HCT116 (cell line): ENCODE measurements at regions not wholly inside any gene's neighbourhood (a gene's known extent, or its start where the extent isn't known, plus 50 kb on each side); places are given as distances from the start of the nearest gene placed in this dataset.

Source experiments
- ATAC-seq: fragments of 200-7000 bp; cut with Tn5 transposase; 2 replicates; pipeline ENCODE4 v1.9.1; 2020; ENCODE audit warnings: mild to moderate bottlenecking, moderate library complexity
- BruUV-seq: library from RNA; stranded (reverse); fragments of 400-500 nt; replicated peaks from 2 replicates; lab custom pipeline; 2021; lab: Mats Ljungman, UMichigan
- CTCF ChIA-PET: fragments of 300-600 bp; sonication (Branson Sonifier 250); formaldehyde crosslinking; loops from one replicate; lab custom pipeline; 2021; ENCODE audit warnings: antibody characterized with exemption; lab: Charles Lee
- POLR2A ChIA-PET: fragments of 300-600, 350-600 bp; sonication (Branson Sonifier 250); formaldehyde crosslinking; loops from one replicate; lab custom pipeline; 2021; ENCODE audit warnings: antibody characterized with exemption; lab: Charles Lee
- RAD21 ChIA-PET, 2 experiments: fragments of 300-600 bp; sonication (Branson Sonifier 250); formaldehyde crosslinking; loops; one replicate each; lab custom pipeline; 2023; ENCODE audit warnings: low total read pairs in 2 of 2; ENCODE audit not compliant: uncharacterized antibody in 2 of 2, unreplicated experiment in 2 of 2, low non-redundant PET in 1 of 2; lab: Charles Lee
- DNase-seq: peaks from one replicate; pipeline ENCODE4 v3.0.0-alpha.2; 2010; ENCODE audit warnings: low read depth, low spot score
- H2AFZ ChIP-seq: fragments of 200-600 bp; shearing (Covaris generic), sonication (generic); 2 replicates; pipeline ENCODE4 v1.6.1; 2017; ENCODE audit warnings: low read depth, mixed run types, mixed read lengths, antibody characterized with exemption, low read length; ENCODE audit not compliant: poor library complexity, severe bottlenecking
- H3K27ac ChIP-seq: 2 replicates; pipeline ENCODE4 v1.5.1; 2012; ENCODE audit warnings: low read depth, low read length
- H3K27me3 ChIP-seq: fragments of 200-600 bp; sonication (generic); 2 replicates; pipeline ENCODE4 v1.6.1; 2016; ENCODE audit warnings: mixed run types, low read length, mixed read lengths; ENCODE audit not compliant: insufficient read depth
- H3K36me3 ChIP-seq, 2 experiments: fragments of 200-500 bp in 1 of 2; fragments of 200-600 bp in 1 of 2; sonication (Bioruptor generic) in 1 of 2; sonication (generic) in 1 of 2; 2 replicates each; pipeline versions ENCODE4 v1.5.1 to v1.6.1; 2014 to 2016; ENCODE audit warnings: low read length in 2 of 2, inconsistent platforms in 1 of 2, mixed read lengths in 1 of 2, mixed run types in 1 of 2; ENCODE audit not compliant: insufficient read depth in 2 of 2, control insufficient read depth in 1 of 2
- H3K4me1 ChIP-seq, 2 experiments: fragments of 200-600 bp in 1 of 2; sonication (generic) in 1 of 2; 2 replicates each; pipeline versions ENCODE4 v1.5.1 to v1.6.1; 2012 to 2017; ENCODE audit warnings: low read length in 2 of 2, inconsistent platforms in 1 of 2, mild to moderate bottlenecking in 1 of 2, mixed read lengths in 1 of 2, mixed run types in 1 of 2, moderate library complexity in 1 of 2; ENCODE audit not compliant: insufficient read depth in 2 of 2, control insufficient read depth in 1 of 2
- H3K4me2 ChIP-seq: fragments of 200-600 bp; sonication (generic); 2 replicates; pipeline ENCODE4 v1.6.1; 2017; ENCODE audit warnings: mixed run types, low read length, mixed read lengths
- H3K4me3 ChIP-seq, 2 experiments: fragments of 200-600 bp in 1 of 2; sonication (generic) in 1 of 2; replicated peaks in 1 of 2; 2 replicates each; pipeline ENCODE4 v1.5.1; 2011 to 2016; ENCODE audit warnings: low read length in 2 of 2, control low read depth in 1 of 2, low read depth in 1 of 2, mild to moderate bottlenecking in 1 of 2, mixed read lengths in 1 of 2, mixed run types in 1 of 2
- H3K79me2 ChIP-seq: fragments of 200-600 bp; sonication (generic); 2 replicates; pipeline ENCODE4 v1.6.1; 2017; ENCODE audit warnings: mild to moderate bottlenecking, mixed run types, low read length, moderate library complexity, mixed read lengths; ENCODE audit not compliant: insufficient read depth
- H3K9ac ChIP-seq: fragments of 200-600 bp; sonication (generic); 2 replicates; pipeline ENCODE4 v1.6.1; 2016; ENCODE audit warnings: low read length, mixed read lengths
- H3K9me2 ChIP-seq: fragments of 200-600 bp; sonication (generic), shearing (Covaris generic); 2 replicates; pipeline ENCODE4 v1.6.1; 2017; ENCODE audit warnings: mixed run types, mild to moderate bottlenecking, moderate library complexity; ENCODE audit not compliant: insufficient read depth
- H3K9me3 ChIP-seq, 2 experiments: fragments of 200-500 bp in 1 of 2; fragments of 200-600 bp in 1 of 2; sonication (Bioruptor generic) in 1 of 2; sonication (generic) in 1 of 2; 2 replicates each; pipeline ENCODE4 v1.6.1; 2014 to 2017; ENCODE audit warnings: low read length in 2 of 2, mixed read lengths in 2 of 2, inconsistent platforms in 1 of 2, low read depth in 1 of 2, mild to moderate bottlenecking in 1 of 2, mixed run types in 1 of 2, moderate library complexity in 1 of 2; ENCODE audit not compliant: control insufficient read depth in 1 of 2, insufficient read depth in 1 of 2
- H4K20me1 ChIP-seq: fragments of 200-600 bp; sonication (generic), shearing (Covaris generic); 2 replicates; pipeline ENCODE4 v1.6.1; 2017; ENCODE audit warnings: mixed run types, mild to moderate bottlenecking, moderate library complexity; ENCODE audit not compliant: insufficient read depth
- EGR1 ChIP-seq: IDR thresholded peaks from 2 replicates; pipeline ENCODE4 v1.6.1; 2012; ENCODE audit warnings: low read depth
- ELF1 ChIP-seq: IDR thresholded peaks from 2 replicates; pipeline ENCODE4 v1.6.1; 2012; ENCODE audit warnings: low read depth, borderline replicate concordance
- EZH2phosphoT487 ChIP-seq: fragments of 200-600 bp; IDR thresholded peaks from 2 replicates; pipeline ENCODE4 v1.6.1; 2018; ENCODE audit warnings: antibody characterized with exemption, borderline replicate concordance
- FOSL1 ChIP-seq: IDR thresholded peaks from 2 replicates; pipeline ENCODE4 v1.6.1; 2012; ENCODE audit warnings: low read depth
- JUND ChIP-seq: IDR thresholded peaks from 2 replicates; pipeline ENCODE4 v1.6.1; 2012
- SIN3A ChIP-seq: IDR thresholded peaks from 2 replicates; pipeline ENCODE4 v1.6.1; 2012; ENCODE audit warnings: low read depth
- SP1 ChIP-seq: IDR thresholded peaks from 2 replicates; pipeline ENCODE4 v1.6.1; 2012; ENCODE audit warnings: low read depth
- SRF ChIP-seq: IDR thresholded peaks from 2 replicates; pipeline ENCODE4 v1.6.1; 2012; ENCODE audit warnings: low read depth
- TCF7L2 ChIP-seq: IDR thresholded peaks from 2 replicates; pipeline ENCODE4 v1.7.0; 2011; ENCODE audit warnings: borderline replicate concordance, inconsistent platforms; ENCODE audit not compliant: insufficient read depth, insufficient read length; ENCODE audit errors: extremely low read depth
- YY1 ChIP-seq: IDR thresholded peaks from 2 replicates; pipeline ENCODE4 v1.6.1; 2011; ENCODE audit warnings: low read length, low read depth, moderate library complexity, mild to moderate bottlenecking; ENCODE audit not compliant: insufficient replicate concordance; ENCODE audit errors: extremely low read depth
- ZBTB33 ChIP-seq: IDR thresholded peaks from 2 replicates; pipeline ENCODE4 v1.6.1; 2011; ENCODE audit warnings: mild to moderate bottlenecking, low read length, moderate library complexity; ENCODE audit not compliant: insufficient replicate concordance; ENCODE audit errors: extremely low read depth
- ZFX ChIP-seq: fragments of 450-650 bp; IDR thresholded peaks from 2 replicates; pipeline ENCODE4 v1.6.1; 2017
- ZNF274 ChIP-seq: fragments of 200-500 bp; sonication (Bioruptor generic); IDR thresholded peaks from 2 replicates; pipeline ENCODE4 v1.6.1; 2014; ENCODE audit warnings: mild to moderate bottlenecking, low read depth, low read length, inconsistent platforms
- intact Hi-C: fragments of 100-400 bp; cut with micrococcal nuclease; formaldehyde crosslinking; loops from 2 replicates; pipeline ENCODE4 v1.10.0; 2022
- TF ChIP-seq, protein P1 (sequence below): IDR thresholded peaks from 2 replicates; pipeline ENCODE4 v1.6.1; 2012; ENCODE audit warnings: low read depth
- TF ChIP-seq, protein P2 (sequence below), 3 experiments: fragments of 200-600 bp in 1 of 3; sonication (generic) in 1 of 3; IDR thresholded peaks in 2 of 3; conservative IDR thresholded peaks in 1 of 3; 2 replicates each; pipeline ENCODE4 v1.5.1; 2012 to 2017; ENCODE audit warnings: low read depth in 2 of 3, low read length in 2 of 3, antibody characterized with exemption in 1 of 3, borderline replicate concordance in 1 of 3, control low read depth in 1 of 3, mild to moderate bottlenecking in 1 of 3, mixed read lengths in 1 of 3, mixed run types in 1 of 3, moderate library complexity in 1 of 3; ENCODE audit not compliant: insufficient read depth in 1 of 3

DNA sequence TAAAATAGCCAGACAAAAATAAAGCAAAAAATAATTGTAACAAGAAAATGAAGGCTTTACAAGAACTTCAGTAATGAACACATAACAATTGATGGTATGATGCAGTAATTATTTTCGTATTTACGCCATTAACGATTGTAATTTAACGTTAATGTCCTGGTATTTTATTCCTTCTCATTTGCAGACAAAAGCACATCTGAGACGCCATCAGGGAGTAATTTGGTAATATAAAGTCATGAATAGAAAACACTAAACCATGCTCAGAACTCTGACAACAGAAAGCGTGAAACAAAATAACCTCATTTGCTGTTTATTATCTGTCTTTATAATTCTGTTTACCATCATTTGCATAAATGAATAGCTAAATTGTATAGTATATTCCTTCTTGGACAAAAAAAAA is 336.6 kb upstream of the THRB start:
- Histone ChIP-seq H3K4me1 (no peaks in the 10 kb centered on the region), H3K27me3 (peaks cover 3% of the 10 kb centered on the region), H3K36me3 (no peaks in the 10 kb centered on the region), H3K4me2 (no peak overlapping the region), H2AFZ (no peak overlapping the region), H3K9ac (no peak overlapping the region), H3K79me2 (no peaks in the 10 kb centered on the region), H3K27ac (no peak overlapping the region), H3K9me2 (no peaks in the 10 kb centered on the region), H3K9me3 (no peaks in the 10 kb centered on the region), H3K4me3 (no peak overlapping the region), H4K20me1 (no peaks in the 10 kb centered on the region)
- BruUV-seq, result no TSS peak
- intact Hi-C loops, result no loop called here
- TF ChIP-seq ELF1, result no peak
- TF ChIP-seq ZBTB33, result no peak
- TF ChIP-seq EZH2phosphoT487, result no peak
- no peak for TF ChIP-seq TCF7L2
- no peak for TF ChIP-seq YY1
- no peak for TF ChIP-seq ZFX
- no peak for TF ChIP-seq SIN3A
- TF ChIP-seq FOSL1, result no peak
- TF ChIP-seq EGR1, result no peak
- TF ChIP-seq ZNF274, result no peak
- TF ChIP-seq JUND, result no peak
- TF ChIP-seq, protein P1, sequence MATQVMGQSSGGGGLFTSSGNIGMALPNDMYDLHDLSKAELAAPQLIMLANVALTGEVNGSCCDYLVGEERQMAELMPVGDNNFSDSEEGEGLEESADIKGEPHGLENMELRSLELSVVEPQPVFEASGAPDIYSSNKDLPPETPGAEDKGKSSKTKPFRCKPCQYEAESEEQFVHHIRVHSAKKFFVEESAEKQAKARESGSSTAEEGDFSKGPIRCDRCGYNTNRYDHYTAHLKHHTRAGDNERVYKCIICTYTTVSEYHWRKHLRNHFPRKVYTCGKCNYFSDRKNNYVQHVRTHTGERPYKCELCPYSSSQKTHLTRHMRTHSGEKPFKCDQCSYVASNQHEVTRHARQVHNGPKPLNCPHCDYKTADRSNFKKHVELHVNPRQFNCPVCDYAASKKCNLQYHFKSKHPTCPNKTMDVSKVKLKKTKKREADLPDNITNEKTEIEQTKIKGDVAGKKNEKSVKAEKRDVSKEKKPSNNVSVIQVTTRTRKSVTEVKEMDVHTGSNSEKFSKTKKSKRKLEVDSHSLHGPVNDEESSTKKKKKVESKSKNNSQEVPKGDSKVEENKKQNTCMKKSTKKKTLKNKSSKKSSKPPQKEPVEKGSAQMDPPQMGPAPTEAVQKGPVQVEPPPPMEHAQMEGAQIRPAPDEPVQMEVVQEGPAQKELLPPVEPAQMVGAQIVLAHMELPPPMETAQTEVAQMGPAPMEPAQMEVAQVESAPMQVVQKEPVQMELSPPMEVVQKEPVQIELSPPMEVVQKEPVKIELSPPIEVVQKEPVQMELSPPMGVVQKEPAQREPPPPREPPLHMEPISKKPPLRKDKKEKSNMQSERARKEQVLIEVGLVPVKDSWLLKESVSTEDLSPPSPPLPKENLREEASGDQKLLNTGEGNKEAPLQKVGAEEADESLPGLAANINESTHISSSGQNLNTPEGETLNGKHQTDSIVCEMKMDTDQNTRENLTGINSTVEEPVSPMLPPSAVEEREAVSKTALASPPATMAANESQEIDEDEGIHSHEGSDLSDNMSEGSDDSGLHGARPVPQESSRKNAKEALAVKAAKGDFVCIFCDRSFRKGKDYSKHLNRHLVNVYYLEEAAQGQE, result no peak
- no peak for TF ChIP-seq SP1
- TF ChIP-seq, protein P2, sequence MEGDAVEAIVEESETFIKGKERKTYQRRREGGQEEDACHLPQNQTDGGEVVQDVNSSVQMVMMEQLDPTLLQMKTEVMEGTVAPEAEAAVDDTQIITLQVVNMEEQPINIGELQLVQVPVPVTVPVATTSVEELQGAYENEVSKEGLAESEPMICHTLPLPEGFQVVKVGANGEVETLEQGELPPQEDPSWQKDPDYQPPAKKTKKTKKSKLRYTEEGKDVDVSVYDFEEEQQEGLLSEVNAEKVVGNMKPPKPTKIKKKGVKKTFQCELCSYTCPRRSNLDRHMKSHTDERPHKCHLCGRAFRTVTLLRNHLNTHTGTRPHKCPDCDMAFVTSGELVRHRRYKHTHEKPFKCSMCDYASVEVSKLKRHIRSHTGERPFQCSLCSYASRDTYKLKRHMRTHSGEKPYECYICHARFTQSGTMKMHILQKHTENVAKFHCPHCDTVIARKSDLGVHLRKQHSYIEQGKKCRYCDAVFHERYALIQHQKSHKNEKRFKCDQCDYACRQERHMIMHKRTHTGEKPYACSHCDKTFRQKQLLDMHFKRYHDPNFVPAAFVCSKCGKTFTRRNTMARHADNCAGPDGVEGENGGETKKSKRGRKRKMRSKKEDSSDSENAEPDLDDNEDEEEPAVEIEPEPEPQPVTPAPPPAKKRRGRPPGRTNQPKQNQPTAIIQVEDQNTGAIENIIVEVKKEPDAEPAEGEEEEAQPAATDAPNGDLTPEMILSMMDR (IDR thresholded peaks at IDR 0.05 in 2 of 3, conservative IDR thresholded peaks at IDR 0.05 in 1 of 3; ENCODE audit: borderline replicate concordance in 1 of 3, insufficient read depth in 1 of 3, low read depth in 2 of 3, low read length in 2 of 3), result no peak
- TF ChIP-seq SRF, result no peak
- no peak for DNase-seq
- ChIA-PET CTCF (no interaction called here), POLR2A (no interaction called here), RAD21 (no interaction called here)
- no peak for ATAC-seq
